NCI-H1048 (cell line): ENCODE measurements at regions not wholly inside any gene's neighbourhood (a gene's known extent, or its start where the extent isn't known, plus 50 kb on each side); places are given as distances from the start of the nearest gene placed in this dataset.

Source experiments
- DNase-seq: peaks from one replicate; lab custom pipeline; 2025; lab: John Stamatoyannopoulos, UW

DNA sequence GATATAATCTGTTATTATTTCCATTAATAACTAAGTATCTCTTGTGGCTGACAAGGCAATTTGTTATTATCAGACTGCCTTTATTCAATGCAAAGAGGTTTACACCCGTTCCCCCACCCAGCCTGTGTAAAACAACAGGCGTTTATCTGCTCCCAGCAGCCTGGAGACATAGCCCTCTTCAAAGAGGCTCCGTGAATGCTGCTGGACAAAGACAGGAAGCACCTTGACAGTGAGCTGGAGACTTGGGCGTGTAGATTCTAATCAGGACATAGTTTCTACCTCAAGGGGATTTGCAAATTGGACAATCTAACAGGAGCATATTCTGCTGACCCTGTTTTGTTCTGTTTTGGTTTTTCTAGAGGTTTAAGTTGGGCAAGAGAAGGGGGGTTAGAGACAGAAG lies 733.0 kb upstream of the KIRREL3 start:
- DNase-seq = no peak

DNA sequence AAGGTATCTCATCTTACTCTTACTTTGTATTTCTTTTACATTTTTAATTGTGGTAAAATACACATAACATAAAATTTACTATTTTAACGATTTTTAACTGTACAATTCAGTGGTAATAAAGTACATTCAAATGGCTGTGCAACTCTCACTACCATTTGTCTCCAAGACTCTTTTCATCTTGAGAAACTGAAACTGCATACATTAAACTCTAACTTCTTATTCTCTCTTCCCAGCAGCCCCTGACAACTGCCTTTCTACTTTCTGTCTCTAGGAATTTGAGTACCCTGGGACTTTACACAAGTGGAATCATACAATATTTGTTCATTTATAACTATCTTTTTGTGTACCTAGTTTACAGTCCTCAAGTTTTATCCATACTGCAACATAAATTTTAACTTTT lies 725.8 kb upstream of the KIRREL3 start:
- DNase-seq = no peak

DNA sequence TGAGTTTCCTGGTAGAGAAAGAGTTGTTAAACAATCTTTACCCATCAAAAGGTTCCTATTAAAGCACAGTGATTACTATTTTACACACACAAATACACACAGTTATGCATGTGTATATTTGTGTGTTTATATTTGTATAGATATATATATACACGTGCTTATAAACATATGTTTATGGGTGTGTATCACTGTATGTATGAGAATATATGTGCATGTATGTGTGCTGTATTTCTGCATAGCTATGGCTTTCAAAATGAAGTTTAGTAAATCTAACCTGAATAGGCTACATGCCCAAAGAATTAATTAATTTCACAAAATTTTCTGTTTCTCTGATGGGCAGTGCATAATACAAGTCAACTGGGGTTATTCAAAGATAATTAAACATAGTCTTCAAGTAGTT lies 723.1 kb upstream of the KIRREL3 start:
- no peak for DNase-seq

DNA sequence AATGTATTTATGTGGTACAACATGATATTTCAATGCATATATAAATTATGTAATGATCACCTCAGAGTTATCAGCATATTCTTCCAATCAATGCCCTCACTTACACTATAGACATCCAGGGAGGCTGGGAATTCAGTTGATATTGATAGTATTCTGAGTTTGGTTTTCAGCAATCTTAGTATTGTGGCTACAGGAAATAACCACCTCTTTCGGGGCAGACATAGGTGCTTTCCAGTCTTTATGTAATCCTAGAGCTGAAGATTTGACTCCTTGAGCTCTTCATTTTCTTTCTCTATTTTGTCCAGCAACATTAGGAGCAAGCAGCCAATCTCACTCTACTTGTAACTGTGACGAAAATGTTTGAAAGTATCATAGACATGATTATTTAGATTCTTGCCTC lies 712.7 kb upstream of the KIRREL3 start:
- no peak for DNase-seq

DNA sequence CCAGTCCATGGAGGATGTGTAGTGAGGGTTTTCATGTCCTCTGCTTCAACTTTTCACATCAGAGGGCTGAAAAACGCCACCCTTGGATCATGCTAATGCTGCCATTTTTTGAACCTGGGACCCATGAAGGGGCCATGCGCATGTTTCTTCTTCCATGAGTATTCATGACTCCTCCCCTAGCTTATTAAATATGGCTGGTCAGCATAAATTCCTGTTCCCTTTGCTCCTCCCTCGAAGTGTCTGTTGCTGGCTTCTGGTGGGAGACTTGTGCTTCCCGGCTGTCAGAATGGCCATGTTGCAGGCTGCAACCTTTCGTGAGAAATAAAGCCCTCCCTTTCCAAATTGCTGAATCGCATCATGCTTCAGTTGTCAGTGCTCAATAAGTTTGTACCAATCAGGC lies 711.2 kb upstream of the KIRREL3 start:
- DNase-seq = no peak

DNA sequence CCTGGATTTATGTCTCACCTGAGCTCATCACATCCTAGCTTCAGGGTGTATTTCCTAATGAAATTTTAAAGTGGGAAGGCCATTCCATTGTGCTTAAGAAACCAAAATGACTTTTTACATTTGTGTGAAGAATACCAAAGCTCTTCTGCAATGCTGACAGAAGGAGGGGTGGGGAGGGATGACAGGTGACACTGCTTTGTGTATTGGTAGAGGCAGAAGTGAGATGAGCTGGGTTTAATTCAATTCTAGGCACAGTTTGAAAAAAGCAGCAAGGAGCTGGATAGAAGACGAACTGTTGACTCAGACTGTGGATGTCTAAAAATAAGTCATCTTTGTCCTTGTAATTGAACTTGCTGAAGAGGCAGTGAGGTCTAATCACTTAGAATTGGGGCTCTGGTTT lies 710.3 kb upstream of the KIRREL3 start:
- no peak for DNase-seq

DNA sequence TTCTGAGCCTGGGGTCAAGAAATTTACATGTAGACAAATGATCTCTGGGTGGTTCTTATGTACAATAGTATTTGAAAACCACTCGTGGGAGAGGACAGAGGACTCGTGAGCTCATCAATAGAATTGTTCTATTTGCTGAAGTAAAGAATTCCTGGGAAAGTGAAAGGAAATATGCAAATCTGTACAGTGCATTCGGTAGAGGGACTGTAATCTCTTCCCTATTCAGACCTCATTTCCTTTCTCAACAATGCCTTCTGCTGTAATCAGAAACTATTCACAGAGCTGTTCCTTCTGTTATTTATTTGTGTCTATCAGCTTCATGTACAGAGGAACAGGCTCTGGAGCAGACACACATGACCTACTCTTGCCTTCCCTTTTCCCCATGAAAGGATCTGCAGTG lies 709.4 kb upstream of the KIRREL3 start:
- DNase-seq = no peak

DNA sequence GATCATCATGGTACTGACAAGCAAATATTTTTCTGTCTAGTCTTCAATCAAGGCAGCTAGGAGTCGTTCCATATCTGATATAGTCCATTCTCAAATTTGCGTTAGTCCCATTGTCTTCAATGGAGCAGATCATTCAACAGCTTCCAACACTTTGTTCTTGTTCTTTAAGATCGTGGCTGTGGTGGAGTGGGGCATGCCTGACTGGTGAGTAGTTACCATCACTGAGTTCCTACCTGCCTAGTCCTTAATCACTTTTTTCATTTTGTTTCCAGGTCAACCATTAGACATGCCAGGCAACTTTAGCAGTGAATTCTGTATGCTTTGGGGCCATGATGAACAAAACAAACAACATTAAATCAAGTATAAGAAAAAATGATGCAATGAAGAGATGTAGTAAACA lies 693.1 kb upstream of the KIRREL3 start:
- no peak for DNase-seq

GRCh38 chr11:127683321-127683720 lies 682.8 kb upstream of the KIRREL3 start:
- no peak for DNase-seq

DNA sequence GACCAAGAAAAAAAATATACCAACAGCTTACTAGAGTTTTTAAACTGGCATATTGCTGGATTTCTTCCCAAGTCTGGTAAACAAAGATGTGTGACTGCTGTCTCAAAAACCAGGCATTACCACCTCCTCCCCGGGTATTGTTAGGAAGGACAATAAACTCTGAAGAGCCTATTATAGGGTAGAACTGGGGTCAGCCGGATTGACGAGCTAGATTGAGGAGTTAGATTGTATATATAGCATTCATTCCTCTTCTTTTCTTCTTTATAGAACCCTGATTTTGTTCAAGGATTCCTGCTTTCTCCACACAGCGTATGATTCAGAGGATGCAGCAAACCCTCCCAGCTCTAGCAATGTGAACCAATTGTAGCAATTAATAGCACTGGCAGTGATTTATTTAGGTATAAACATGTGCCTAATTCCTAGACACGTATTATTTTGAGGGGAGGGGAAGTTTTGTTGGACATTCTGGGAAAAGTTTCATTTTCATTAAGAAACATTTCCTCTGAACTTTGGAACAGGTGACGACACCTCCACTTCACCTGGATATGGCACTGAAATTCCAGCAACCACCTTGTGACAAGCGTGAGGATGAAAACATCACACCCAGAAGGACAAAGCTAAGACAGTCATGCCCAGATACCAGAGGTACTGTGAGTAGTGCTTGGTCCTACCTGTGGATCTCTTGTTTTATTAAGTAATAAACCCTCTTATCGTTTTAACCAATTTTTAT lies 679.4 kb upstream of the KIRREL3 start:
- DNase-seq = no peak

- DNase-seq = no peak
These were observed 678.1 kb upstream of the KIRREL3 start for GRCh38 chr11:127678631-127679030.

DNA sequence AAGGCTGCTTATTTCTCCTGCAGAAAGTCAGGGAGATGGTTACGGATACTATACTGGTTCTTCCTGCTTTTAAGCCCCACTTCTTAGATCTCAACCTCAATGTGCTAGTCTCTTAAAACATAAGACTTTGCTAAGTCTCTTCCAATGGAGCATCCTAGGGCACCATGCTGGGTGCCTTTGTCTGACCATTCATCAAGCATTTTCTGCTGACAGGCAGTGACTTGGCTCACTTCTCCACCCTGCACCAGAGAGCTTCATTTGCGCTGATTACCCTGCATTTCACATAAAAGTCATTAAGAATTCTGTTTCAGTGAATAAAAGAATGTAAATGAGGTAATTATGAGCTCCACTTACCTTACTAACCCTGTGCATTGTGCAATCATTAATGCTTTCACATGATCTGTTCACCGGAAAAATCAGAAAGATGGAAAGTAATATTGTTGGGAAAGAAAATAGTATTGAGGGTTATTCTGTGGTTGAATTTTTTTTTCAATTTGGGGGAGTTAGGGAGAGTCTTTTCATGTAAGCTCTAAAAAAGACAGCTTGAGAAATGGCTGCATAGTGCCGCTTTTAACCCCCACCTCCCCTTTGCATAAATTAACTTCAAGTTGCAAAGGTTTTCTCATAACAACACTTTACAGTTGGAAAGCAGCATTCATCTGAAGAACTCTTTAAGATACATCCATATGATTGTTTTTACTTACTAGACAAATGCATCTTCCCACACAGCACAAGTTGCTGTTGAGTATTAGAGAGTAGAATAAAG lies 677.3 kb upstream of the KIRREL3 start:
- DNase-seq = no peak

- DNase-seq = no peak
These were observed 675.0 kb upstream of the KIRREL3 start for GRCh38 chr11:127675581-127675980.

- DNase-seq = no peak
These were observed 674.2 kb upstream of the KIRREL3 start for GRCh38 chr11:127674754-127675153.

DNA sequence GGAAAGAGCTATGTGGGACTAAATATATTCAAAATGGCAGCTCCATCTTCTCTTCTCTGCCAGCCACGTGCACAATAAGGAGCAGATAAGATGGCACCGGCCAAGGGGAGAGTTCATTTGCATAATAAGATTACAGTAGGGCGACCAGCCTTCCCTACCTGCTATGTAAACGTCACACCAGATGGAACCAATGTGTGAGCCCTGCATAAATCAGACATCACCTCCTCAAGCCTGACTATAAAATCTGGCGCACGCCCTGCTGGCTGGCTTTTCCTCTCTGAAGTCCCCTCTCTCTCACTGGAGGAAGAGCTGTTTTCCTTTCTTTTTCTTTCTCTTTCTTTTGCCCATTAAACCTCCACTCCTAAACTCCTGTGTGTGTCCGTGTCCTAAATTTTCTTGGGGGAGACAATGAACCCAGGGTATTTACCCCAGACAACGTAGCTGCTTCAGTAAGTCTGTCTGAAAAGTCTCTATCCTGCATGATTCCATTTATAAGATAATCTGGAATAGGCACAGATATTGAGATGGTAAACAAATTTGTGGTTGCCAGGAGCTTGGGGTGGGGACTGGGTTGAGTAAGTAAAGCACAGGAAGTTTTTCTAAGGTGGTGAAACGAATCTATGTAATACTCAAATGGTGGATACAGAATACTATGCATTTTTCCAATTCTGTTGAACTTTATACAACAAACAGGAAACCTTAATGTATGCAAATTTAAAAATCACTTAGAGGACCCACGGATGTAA lies 670.0 kb upstream of the KIRREL3 start:
- no peak for DNase-seq

- no peak for DNase-seq
These were observed 655.7 kb upstream of the KIRREL3 start for GRCh38 chr11:127656116-127656836.

DNA sequence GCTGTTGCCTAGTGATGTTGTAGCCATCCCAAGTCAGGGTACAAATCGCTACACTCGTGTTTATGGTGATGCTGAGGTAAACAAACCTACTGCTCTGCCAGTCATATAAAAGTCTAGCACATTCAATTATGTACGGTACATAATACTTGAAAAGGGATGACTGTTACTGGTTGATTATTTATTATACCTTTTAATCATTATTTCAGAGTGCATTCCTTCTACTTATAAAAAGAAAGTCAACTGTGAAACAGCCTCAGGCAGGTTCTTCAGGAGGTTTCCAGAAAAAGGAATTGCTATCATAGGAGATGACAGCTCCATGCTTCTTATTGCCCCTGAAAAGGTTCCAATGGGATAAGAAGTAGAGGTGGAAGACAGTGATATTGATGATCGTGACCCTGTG lies 652.5 kb upstream of the KIRREL3 start:
- DNase-seq = no peak

DNA sequence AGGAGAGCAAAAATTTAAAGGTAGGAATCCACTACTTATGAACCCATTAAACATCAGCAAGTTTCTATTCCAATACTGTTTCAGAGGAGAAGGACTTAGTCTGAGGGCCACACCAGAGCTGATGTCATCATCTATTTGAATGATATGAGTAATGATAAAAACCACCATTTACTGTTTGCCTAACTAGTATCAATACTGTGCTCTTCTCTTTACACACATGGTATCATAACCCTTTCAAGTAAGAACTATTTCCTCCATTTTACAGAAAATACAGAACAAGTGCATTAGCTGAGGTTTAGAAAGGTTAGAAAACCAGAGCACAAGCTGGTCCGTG lies 651.3 kb upstream of the KIRREL3 start:
- DNase-seq = no peak

DNA sequence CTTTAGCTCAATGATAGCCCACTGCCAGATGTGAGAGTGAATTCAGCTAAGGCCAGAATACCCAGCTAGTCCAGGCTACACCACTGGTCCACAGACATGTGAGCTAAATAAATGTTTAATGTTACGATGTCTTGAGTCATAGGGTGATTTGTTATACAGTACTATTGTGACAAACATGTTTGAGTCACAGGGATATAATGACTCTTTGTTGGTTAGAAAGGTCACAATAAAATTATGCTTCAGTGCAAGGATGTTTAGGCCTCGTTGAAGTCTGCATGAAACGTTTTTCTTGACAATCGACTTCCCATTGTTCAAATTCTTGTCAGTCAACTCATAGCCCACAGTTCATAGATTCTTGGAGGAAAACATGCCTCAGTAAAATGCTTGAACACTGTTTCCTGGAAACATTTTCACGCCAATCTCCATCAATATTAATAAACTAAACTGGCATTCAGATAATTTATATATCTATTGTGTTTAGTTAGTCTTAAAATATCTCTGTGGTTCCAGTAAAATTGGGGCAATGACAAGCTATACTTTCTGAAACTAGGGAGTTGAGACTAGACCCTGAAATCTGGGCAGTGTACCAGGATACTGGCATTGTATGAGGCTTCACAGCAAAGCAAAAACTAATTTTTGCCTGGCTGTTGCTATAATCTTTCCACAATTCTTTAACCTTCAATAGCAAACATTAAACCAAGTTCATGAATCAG lies 650.8 kb upstream of the KIRREL3 start:
- no peak for DNase-seq

GRCh38 chr11:127649958-127650357 lies 649.4 kb upstream of the KIRREL3 start:
- DNase-seq = no peak

DNA sequence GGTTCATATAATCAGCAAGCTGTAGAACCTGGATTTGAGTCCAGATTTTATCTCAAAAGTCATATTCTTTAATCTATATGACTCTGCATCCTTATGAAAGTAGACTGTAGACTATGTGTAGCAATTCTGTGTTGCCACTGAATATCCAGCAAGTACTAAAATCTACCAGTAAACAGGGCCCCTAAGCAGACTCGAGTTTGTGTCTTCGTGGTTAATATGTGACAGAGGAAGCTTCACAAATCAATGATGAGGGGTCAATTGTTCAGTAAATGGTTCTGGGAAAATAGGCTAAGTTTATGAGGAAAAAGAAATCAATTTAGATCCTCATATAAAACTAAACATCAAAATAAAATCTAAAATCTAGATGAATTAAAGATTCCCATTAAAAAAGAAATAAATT lies 648.5 kb upstream of the KIRREL3 start:
- no peak for DNase-seq

DNA sequence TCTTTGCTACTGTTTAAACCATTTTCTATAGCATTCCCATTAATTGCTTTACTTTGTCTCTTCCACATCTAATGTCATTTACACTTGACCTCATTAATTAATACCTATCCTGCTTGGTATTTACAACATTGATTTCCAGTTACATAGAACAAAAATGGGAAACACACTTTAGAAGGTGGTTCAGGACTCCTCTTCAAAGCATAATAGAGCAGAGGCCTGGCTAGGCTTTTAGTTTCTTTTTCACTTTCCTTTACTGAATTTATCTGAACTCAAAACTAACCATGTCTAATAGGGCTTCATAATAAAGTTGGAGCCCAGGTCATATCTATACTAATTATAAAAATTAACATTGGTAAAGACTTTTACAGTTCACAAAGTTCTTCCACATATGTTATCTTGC lies 648.0 kb upstream of the KIRREL3 start:
- DNase-seq = no peak
